Sigmoid colon (tissue), 6 donors: ENCODE measurements at regions not wholly inside any gene's neighbourhood (a gene's known extent, or its start where the extent isn't known, plus 50 kb on each side); places are given as distances from the start of the nearest gene placed in this dataset.

Source experiments
- DNase-seq: peaks from one replicate; pipeline ENCODE4 v3.0.0-alpha.2; 2019
- H3K27ac ChIP-seq, 4 donors: fragments of 200-600 bp; sonication (generic); one replicate each; pipeline ENCODE4 v1.5.1; 2016 to 2019; ENCODE audit warnings: mild to moderate bottlenecking in 1 of 4
- H3K27me3 ChIP-seq, 3 donors: fragments of 200-600 bp; sonication (generic); one replicate each; pipeline ENCODE4 v1.5.1; 2019; ENCODE audit warnings: mild to moderate bottlenecking in 1 of 3
- H3K36me3 ChIP-seq, 4 donors: fragments of 200-600 bp; sonication (generic); one replicate each; pipeline ENCODE4 v1.5.1; 2016 to 2019
- H3K4me1 ChIP-seq, 4 donors: fragments of 200-600 bp; sonication (generic); one replicate each; pipeline ENCODE4 v1.5.1; 2017 to 2019
- H3K4me3 ChIP-seq, 4 donors: fragments of 200-600 bp; sonication (generic); one replicate each; pipeline ENCODE4 v1.5.1; 2017 to 2019; ENCODE audit warnings: mild to moderate bottlenecking in 2 of 4, moderate library complexity in 1 of 4
- H3K9me3 ChIP-seq, 4 donors: fragments of 200-600 bp in 3 of 4; sonication (generic) in 3 of 4; one replicate each; pipeline versions ENCODE4 v1.5.1 to v1.6.1; 2013 to 2019
- EP300 ChIP-seq, 4 donors: sonication (generic); formaldehyde crosslinking; IDR thresholded peaks; one replicate each; pipeline ENCODE4 v1.6.1; 2017; ENCODE audit warnings: antibody characterized with exemption in 4 of 4
- POLR2A ChIP-seq, 2 donors: fragments of 450-650 bp; IDR thresholded peaks; one replicate each; pipeline ENCODE4 v1.6.1; 2016; ENCODE audit warnings: antibody characterized with exemption in 2 of 2, mild to moderate bottlenecking in 2 of 2, moderate library complexity in 2 of 2
- POLR2AphosphoS5 ChIP-seq, 4 donors: sonication (generic); formaldehyde crosslinking; IDR thresholded peaks; one replicate each; pipeline ENCODE4 v1.6.1; 2017; ENCODE audit warnings: antibody characterized with exemption in 4 of 4
- WGBS, 2 donors: extraction: QIAGEN DNeasy Blood & Tissue Kit; methylation state at CpG; one replicate each; pipeline ENCODE4 v1.1.7; 2013; 5-methylcytosine and 5-hydroxymethylcytosine counted together
- intact Hi-C: fragments of 100-400 bp; cut with DNase I; formaldehyde crosslinking; loops from one replicate; pipeline ENCODE4 v1.15.1; 2023
- small RNA-seq, 3 donors: library from RNA; depleted of rRNA; stranded (forward); fragments of <200 nt; gene quantifications; one replicate each; pipeline ENCODE3, GENCODE V24; 2016
- TF ChIP-seq, protein P1 (sequence below), 4 experiments: fragments of 450-650 bp in 3 of 4; fragments of 200-600 bp in 1 of 4; IDR thresholded peaks; one replicate each; pipeline ENCODE4 v1.5.1; 2016 to 2019; ENCODE audit warnings: antibody characterized with exemption in 4 of 4, mild to moderate bottlenecking in 3 of 4, moderate library complexity in 2 of 4
- donor health status: healthy with polysubstance abuse.
- donor health status: healthy.

- TF ChIP-seq POLR2A (IDR thresholded peaks at IDR 0.05) (no peak), EP300 (IDR thresholded peaks at IDR 0.05) (no peak)
- TF ChIP-seq, protein P1, sequence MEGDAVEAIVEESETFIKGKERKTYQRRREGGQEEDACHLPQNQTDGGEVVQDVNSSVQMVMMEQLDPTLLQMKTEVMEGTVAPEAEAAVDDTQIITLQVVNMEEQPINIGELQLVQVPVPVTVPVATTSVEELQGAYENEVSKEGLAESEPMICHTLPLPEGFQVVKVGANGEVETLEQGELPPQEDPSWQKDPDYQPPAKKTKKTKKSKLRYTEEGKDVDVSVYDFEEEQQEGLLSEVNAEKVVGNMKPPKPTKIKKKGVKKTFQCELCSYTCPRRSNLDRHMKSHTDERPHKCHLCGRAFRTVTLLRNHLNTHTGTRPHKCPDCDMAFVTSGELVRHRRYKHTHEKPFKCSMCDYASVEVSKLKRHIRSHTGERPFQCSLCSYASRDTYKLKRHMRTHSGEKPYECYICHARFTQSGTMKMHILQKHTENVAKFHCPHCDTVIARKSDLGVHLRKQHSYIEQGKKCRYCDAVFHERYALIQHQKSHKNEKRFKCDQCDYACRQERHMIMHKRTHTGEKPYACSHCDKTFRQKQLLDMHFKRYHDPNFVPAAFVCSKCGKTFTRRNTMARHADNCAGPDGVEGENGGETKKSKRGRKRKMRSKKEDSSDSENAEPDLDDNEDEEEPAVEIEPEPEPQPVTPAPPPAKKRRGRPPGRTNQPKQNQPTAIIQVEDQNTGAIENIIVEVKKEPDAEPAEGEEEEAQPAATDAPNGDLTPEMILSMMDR (IDR thresholded peaks at IDR 0.05), result no peak
- intact Hi-C loops, result no loop called here
- no peak overlapping the region for H3K4me3 ChIP-seq
- no peaks in the 10 kb centered on the region for H3K27me3 ChIP-seq
- H3K27ac ChIP-seq, result no peak overlapping the region
- no peaks in the 10 kb centered on the region for H3K9me3 ChIP-seq
- H3K36me3 ChIP-seq, result no peaks in the 10 kb centered on the region
- WGBS, 2 donors, result 75 to 78% methylated on average over 5 of the region's 5 CpGs
- DNase-seq, result no peak
- no peaks in the 10 kb centered on the region for H3K4me1 ChIP-seq
These were observed 54.1 kb upstream of the IBSP start for GRCh38 chr4:87745064-87745807.

DNA sequence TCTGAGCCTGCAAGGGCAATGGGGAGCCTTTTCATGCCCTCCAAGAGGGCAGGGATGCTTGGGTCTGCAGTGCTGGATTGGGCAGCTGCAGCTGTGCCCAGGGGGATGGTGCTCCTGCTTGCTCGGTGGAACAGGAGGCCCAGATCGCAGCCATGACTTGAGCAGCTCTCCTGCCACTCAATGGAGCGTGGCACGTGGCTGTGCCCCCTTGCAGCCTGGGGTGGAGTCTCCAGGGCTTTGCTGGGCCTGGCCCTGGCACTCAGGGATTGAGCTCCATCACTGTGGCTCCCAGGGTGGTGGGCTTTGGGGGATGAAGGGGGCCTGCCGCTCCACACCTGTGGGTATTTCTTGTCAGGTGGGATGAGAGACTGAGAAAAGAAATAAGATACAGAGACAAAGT is 53.4 kb upstream of the IBSP start:
- H3K4me3 ChIP-seq, result no peak overlapping the region
- TF ChIP-seq POLR2A (IDR thresholded peaks at IDR 0.05), result no peak
- TF ChIP-seq, protein P1 (IDR thresholded peaks at IDR 0.05), result no peak
- no peak for TF ChIP-seq POLR2AphosphoS5 (IDR thresholded peaks at IDR 0.05)
- no peak for TF ChIP-seq EP300 (IDR thresholded peaks at IDR 0.05)
- H3K9me3 ChIP-seq, result no peaks in the 10 kb centered on the region
- H3K27ac ChIP-seq, result no peak overlapping the region
- 87 to 90% methylated on average over 5 of the region's 5 CpGs for WGBS, 2 donors
- no peak for DNase-seq
- H3K4me1 ChIP-seq, result no peaks in the 10 kb centered on the region
- intact Hi-C loops, result no loop called here
- no peaks in the 10 kb centered on the region for H3K27me3 ChIP-seq
- H3K36me3 ChIP-seq, result no peaks in the 10 kb centered on the region

Small RNAs in the stretch of these regions (small RNA-seq; reads per million reads assigned to genes)
- gene RF00019, result 0 reads per million in 3 donors
